HUES48 (cell line): ENCODE measurements at regions not wholly inside any gene's neighbourhood (a gene's known extent, or its start where the extent isn't known, plus 50 kb on each side); places are given as distances from the start of the nearest gene placed in this dataset.
A peak's percentile ranks its signal among the peaks of the same experiment; 100 is the strongest.
"Not testable (repeated sequence)": the region's sequence is repeated elsewhere in the genome, so short reads cannot be mapped to it uniquely, and the experiment has no call there.

Experiments used
- H3K27ac ChIP-seq: one replicate; pipeline ENCODE4 v1.7.0; 2013; ENCODE audit warnings: low read depth, low read length, inconsistent platforms
- H3K27me3 ChIP-seq: 2 replicates; pipeline ENCODE4 v1.6.1; 2013; ENCODE audit warnings: mild to moderate bottlenecking, low read length; ENCODE audit not compliant: control insufficient read depth, insufficient read depth
- H3K36me3 ChIP-seq: 2 replicates; pipeline ENCODE4 v1.6.1; 2013; ENCODE audit warnings: low read length; ENCODE audit not compliant: control insufficient read depth, insufficient read depth
- H3K4me1 ChIP-seq: 2 replicates; pipeline ENCODE4 v1.6.1; 2013; ENCODE audit warnings: mild to moderate bottlenecking, low read length; ENCODE audit not compliant: control insufficient read depth, insufficient read depth
- H3K4me3 ChIP-seq: 2 replicates; pipeline ENCODE4 v1.5.1; 2013; ENCODE audit warnings: mild to moderate bottlenecking, low read depth, low read length
- H3K9ac ChIP-seq: 2 replicates; pipeline ENCODE4 v1.6.1; 2013; ENCODE audit warnings: mild to moderate bottlenecking, low read depth, low read length, moderate library complexity
- H3K9me3 ChIP-seq: 2 replicates; pipeline ENCODE4 v1.6.1; 2013; ENCODE audit warnings: low read length; ENCODE audit not compliant: control insufficient read depth, insufficient read depth

GRCh38 chr7:65105650-65106203 lies 99.2 kb upstream of the ERV3-1 start:
- H3K4me1 ChIP-seq, H3K4me3 ChIP-seq, H3K27ac ChIP-seq, H3K27me3 ChIP-seq, H3K9me3 ChIP-seq, H3K36me3 ChIP-seq, H3K9ac ChIP-seq: not testable (repeated sequence)

GRCh38 chr7:65100499-65100898 lies 94.0 kb upstream of the ERV3-1 start:
- H3K27me3 ChIP-seq, H3K9me3 ChIP-seq, H3K4me3 ChIP-seq, H3K36me3 ChIP-seq, H3K4me1 ChIP-seq, H3K9ac ChIP-seq, H3K27ac ChIP-seq: not testable (repeated sequence)

GRCh38 chr7:65081669-65082055 lies 75.2 kb upstream of the ERV3-1 start:
- H3K36me3 ChIP-seq, H3K9ac ChIP-seq, H3K4me3 ChIP-seq, H3K27ac ChIP-seq, H3K9me3 ChIP-seq, H3K27me3 ChIP-seq, H3K4me1 ChIP-seq: not testable (repeated sequence)

GRCh38 chr7:65080799-65081668 lies 74.5 kb upstream of the ERV3-1 start:
- not testable (repeated sequence) for H3K36me3 ChIP-seq, H3K27me3 ChIP-seq, H3K4me1 ChIP-seq, H3K9me3 ChIP-seq
- Histone ChIP-seq H3K27ac (peak overlapping the region; percentile 51), H3K4me3 (peak overlapping the region; percentile 92), H3K9ac (peak overlapping the region; percentile 86)

GRCh38 chr7:65074959-65075358 lies 68.5 kb upstream of the ERV3-1 start:
- not testable (repeated sequence) for H3K27me3 ChIP-seq, H3K9ac ChIP-seq, H3K36me3 ChIP-seq, H3K9me3 ChIP-seq, H3K4me3 ChIP-seq, H3K27ac ChIP-seq, H3K4me1 ChIP-seq

- H3K9ac ChIP-seq, H3K9me3 ChIP-seq, H3K4me3 ChIP-seq, H3K4me1 ChIP-seq, H3K27me3 ChIP-seq, H3K36me3 ChIP-seq, H3K27ac ChIP-seq: not testable (repeated sequence)
These were observed 66.7 kb upstream of the ERV3-1 start for GRCh38 chr7:65073160-65073559.

- not testable (repeated sequence) for H3K4me1 ChIP-seq, H3K27me3 ChIP-seq, H3K27ac ChIP-seq
These were observed 65.5 kb upstream of the ERV3-1 start for GRCh38 chr7:65071854-65072431.

GRCh38 chr7:65069476-65069875 lies 63.0 kb upstream of the ERV3-1 start:
- H3K9me3 ChIP-seq, H3K36me3 ChIP-seq, H3K27ac ChIP-seq, H3K9ac ChIP-seq, H3K4me3 ChIP-seq, H3K4me1 ChIP-seq, H3K27me3 ChIP-seq: not testable (repeated sequence)

More at GRCh38 chr7:65071854-65072431, 65.5 kb upstream of the ERV3-1 start:
- not testable (repeated sequence) for H3K9me3 ChIP-seq, H3K9ac ChIP-seq, H3K36me3 ChIP-seq, H3K4me3 ChIP-seq

GRCh38 chr7:65062566-65062965 lies 56.1 kb upstream of the ERV3-1 start:
- H3K4me1 ChIP-seq, H3K4me3 ChIP-seq, H3K36me3 ChIP-seq, H3K27ac ChIP-seq, H3K9me3 ChIP-seq, H3K27me3 ChIP-seq, H3K9ac ChIP-seq: not testable (repeated sequence)

- H3K4me3 ChIP-seq, H3K9ac ChIP-seq, H3K27me3 ChIP-seq, H3K36me3 ChIP-seq, H3K9me3 ChIP-seq, H3K4me1 ChIP-seq, H3K27ac ChIP-seq: not testable (repeated sequence)
These were observed 52.8 kb upstream of the ERV3-1 start for GRCh38 chr7:65059247-65059646.
